A673 (cell line): ENCODE measurements at regions not wholly inside any gene's neighbourhood (a gene's known extent, or its start where the extent isn't known, plus 50 kb on each side); places are given as distances from the start of the nearest gene placed in this dataset.

Source experiments
- EZH2 ChIP-seq: fragments of 200-600 bp; sonication (generic); IDR thresholded peaks from 2 replicates; pipeline ENCODE4 v1.6.1; 2017; ENCODE audit warnings: borderline replicate concordance, low read depth, mild to moderate bottlenecking, mixed read lengths, antibody characterized with exemption, low read length; ENCODE audit not compliant: poor library complexity, severe bottlenecking
- TF ChIP-seq, protein P1 (sequence below): fragments of 300-800, 200-600 bp; sonication (generic); conservative IDR thresholded peaks from 2 replicates; pipeline ENCODE4 v1.5.1; 2017; ENCODE audit warnings: low read depth, mild to moderate bottlenecking, antibody characterized with exemption, low read length, moderate library complexity, mixed read lengths

DNA sequence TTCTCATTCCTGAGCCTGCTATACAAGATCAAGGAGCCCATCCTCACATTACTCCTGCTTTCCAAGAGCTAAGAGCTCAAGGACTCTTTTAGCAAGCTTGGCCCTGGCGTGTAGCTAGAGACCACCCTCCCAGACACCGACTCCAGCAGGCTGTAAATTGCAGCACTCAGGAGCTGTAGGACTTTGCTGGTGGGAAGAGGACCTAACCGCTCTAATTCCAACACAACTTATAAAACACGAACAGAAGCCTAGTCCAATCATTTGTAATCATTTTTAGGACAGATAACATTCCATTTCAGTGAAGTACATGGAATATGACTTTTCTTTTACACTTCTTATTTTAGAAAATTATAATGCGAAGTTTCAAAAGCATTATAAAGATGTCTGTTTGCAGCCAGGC lies 219.9 kb downstream of the NXNL2 start:
- TF ChIP-seq, protein P1, sequence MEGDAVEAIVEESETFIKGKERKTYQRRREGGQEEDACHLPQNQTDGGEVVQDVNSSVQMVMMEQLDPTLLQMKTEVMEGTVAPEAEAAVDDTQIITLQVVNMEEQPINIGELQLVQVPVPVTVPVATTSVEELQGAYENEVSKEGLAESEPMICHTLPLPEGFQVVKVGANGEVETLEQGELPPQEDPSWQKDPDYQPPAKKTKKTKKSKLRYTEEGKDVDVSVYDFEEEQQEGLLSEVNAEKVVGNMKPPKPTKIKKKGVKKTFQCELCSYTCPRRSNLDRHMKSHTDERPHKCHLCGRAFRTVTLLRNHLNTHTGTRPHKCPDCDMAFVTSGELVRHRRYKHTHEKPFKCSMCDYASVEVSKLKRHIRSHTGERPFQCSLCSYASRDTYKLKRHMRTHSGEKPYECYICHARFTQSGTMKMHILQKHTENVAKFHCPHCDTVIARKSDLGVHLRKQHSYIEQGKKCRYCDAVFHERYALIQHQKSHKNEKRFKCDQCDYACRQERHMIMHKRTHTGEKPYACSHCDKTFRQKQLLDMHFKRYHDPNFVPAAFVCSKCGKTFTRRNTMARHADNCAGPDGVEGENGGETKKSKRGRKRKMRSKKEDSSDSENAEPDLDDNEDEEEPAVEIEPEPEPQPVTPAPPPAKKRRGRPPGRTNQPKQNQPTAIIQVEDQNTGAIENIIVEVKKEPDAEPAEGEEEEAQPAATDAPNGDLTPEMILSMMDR = no peak
- TF ChIP-seq EZH2 = no peak
